ES-I3 (cell line): ENCODE measurements at regions not wholly inside any gene's neighbourhood (a gene's known extent, or its start where the extent isn't known, plus 50 kb on each side); places are given as distances from the start of the nearest gene placed in this dataset.
"Not testable (repeated sequence)": the region's sequence is repeated elsewhere in the genome, so short reads cannot be mapped to it uniquely, and the experiment has no call there.

Experiments
- H3K36me3 ChIP-seq: 2 replicates; pipeline ENCODE4 v1.6.1; 2013; ENCODE audit warnings: mild to moderate bottlenecking, low read length, control low read depth, moderate library complexity; ENCODE audit not compliant: insufficient read depth
- H3K4me1 ChIP-seq: 2 replicates; pipeline ENCODE4 v1.6.1; 2013; ENCODE audit warnings: mild to moderate bottlenecking, control low read depth, low read length; ENCODE audit not compliant: insufficient read depth
- H3K9ac ChIP-seq: 2 replicates; pipeline ENCODE4 v1.6.1; 2013; ENCODE audit warnings: low read depth, mild to moderate bottlenecking, low read length, moderate library complexity
- H3K9me3 ChIP-seq: 2 replicates; pipeline ENCODE4 v1.6.1; 2013; ENCODE audit warnings: mild to moderate bottlenecking, low read length, moderate library complexity; ENCODE audit not compliant: control insufficient read depth, insufficient read depth

GRCh38 chr5:104039871-104040270 lies 477.3 kb upstream of the NUDT12 start:
- H3K4me1 ChIP-seq, H3K36me3 ChIP-seq, H3K9ac ChIP-seq, H3K9me3 ChIP-seq: not testable (repeated sequence)

DNA sequence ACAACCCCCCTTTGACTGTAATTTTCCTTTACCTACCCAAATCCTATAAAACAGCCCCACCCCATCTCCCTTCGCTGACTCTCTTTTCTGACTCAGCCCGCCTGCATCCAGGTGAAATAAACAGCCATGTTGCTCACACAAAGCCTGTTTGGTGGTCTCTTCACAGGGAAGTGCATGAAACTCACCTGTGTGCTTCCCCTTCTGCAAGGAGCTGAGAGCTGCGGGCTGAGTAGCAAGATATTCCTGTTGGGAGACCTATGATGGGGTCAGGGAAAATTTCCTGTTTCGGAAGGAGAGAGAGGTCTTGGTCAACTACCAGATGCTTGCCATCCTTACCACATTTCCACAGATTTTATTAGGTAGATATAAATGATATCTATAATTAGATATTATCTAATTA lies 474.5 kb upstream of the NUDT12 start:
- not testable (repeated sequence) for H3K9ac ChIP-seq, H3K36me3 ChIP-seq, H3K9me3 ChIP-seq, H3K4me1 ChIP-seq

DNA sequence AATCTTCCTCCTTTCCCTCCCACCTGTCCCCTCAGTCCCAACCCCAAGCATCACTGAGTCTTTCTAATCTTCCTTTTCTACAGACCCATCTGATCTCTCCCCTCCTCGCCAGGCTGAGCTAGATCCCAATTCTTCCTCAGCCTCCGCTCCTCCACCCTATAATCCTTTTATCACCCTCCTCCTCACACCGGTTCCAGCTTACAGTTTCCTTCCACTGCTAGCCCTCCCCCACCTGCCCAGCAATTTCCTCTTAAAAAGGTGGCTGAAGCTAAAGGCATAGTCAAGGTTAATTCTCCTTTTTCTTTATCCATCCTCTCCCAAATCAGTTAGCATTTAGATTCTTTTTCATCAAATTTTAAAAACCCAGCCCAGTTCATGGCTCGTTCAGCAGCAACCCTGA lies 470.6 kb upstream of the NUDT12 start:
- not testable (repeated sequence) for H3K9ac ChIP-seq, H3K4me1 ChIP-seq, H3K9me3 ChIP-seq, H3K36me3 ChIP-seq

GRCh38 chr5:104024538-104024937 lies 461.9 kb upstream of the NUDT12 start:
- H3K4me1 ChIP-seq: no peaks in the 10 kb centered on the region
- no peak overlapping the region for H3K9ac ChIP-seq
- H3K36me3 ChIP-seq: no peaks in the 10 kb centered on the region
- H3K9me3 ChIP-seq: no peaks in the 10 kb centered on the region; the same call in none of the 2 replicates

GRCh38 chr5:104023739-104024138 lies 461.1 kb upstream of the NUDT12 start:
- Histone ChIP-seq H3K36me3 (no peaks in the 10 kb centered on the region), H3K9me3 (peaks cover 3% of the 10 kb centered on the region), H3K9ac (no peak overlapping the region), H3K4me1 (no peaks in the 10 kb centered on the region)

DNA sequence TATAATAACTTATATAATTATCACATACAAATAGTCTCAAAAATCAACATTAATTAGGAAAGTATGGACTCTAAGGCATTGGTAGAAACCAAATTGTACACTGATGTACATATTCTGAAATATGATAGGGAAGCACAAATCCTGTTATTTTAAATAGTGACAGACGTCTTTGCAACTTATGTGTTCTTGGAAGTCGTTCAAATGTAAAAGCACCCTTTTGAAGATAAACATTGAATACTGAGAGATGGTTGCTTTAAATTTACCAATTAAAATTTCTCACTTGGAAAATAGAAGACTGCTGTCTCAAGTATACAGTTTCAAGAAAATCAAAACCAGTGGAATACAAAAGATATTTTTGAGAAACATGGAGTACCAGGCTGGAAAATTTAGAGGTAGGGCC lies 457.4 kb upstream of the NUDT12 start:
- H3K9me3 ChIP-seq: peaks cover 8% of the 10 kb centered on the region
- H3K9ac ChIP-seq: no peak overlapping the region
- H3K36me3 ChIP-seq: no peaks in the 10 kb centered on the region
- H3K4me1 ChIP-seq: no peaks in the 10 kb centered on the region

DNA sequence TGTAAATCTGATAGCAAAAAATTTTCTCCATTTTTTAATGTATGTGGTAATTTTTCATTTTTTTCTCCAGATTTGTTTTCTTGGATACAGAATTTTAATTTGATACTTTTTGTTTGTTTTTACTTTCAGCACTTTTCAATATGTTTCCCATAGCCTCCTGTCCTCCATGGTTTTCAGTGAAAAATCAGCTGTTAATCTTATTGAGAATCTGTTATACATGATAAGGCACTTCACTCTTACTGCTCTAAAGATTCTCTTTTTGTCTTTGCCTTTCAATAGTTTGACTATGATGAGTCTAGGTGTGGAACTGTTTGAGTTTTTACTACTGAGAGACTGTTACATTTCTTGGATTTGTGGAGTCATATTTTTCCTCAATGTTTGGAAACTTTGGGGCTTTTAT lies 455.7 kb upstream of the NUDT12 start:
- no peak overlapping the region for H3K9ac ChIP-seq
- peaks cover 8% of the 10 kb centered on the region for H3K9me3 ChIP-seq
- no peaks in the 10 kb centered on the region for H3K36me3 ChIP-seq
- H3K4me1 ChIP-seq: no peaks in the 10 kb centered on the region

- H3K4me1 ChIP-seq: no peaks in the 10 kb centered on the region
- H3K9ac ChIP-seq: no peak overlapping the region
- H3K9me3 ChIP-seq: peaks cover 8% of the 10 kb centered on the region
- no peaks in the 10 kb centered on the region for H3K36me3 ChIP-seq
Measured at GRCh38 chr5:104016646-104017045, 454.1 kb upstream of the NUDT12 start.

DNA sequence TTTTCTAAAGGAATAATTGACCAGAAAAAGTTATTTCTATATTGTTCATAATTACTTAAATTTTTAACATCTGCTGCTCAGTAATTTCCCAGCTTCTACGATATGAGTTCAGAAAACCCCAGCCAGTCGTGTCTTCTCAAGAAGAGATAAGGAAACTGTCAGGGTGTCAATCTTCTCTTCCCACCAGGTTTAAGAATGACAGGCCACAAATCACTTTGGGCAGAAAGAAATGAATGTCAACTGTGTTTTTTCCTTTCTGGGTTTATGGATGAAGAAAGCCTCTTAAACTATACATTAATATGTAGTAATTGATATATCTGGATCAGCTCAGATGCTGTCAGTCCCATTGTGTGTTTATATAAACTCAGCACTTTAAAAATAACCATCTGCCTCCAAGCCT lies 453.2 kb upstream of the NUDT12 start:
- no peak overlapping the region for H3K9ac ChIP-seq
- no peaks in the 10 kb centered on the region for H3K4me1 ChIP-seq
- no peaks in the 10 kb centered on the region for H3K36me3 ChIP-seq
- peaks cover 8% of the 10 kb centered on the region for H3K9me3 ChIP-seq

- H3K9me3 ChIP-seq, H3K36me3 ChIP-seq, H3K4me1 ChIP-seq, H3K9ac ChIP-seq: not testable (repeated sequence)
Measured at GRCh38 chr5:104002783-104003182, 440.2 kb upstream of the NUDT12 start.

DNA sequence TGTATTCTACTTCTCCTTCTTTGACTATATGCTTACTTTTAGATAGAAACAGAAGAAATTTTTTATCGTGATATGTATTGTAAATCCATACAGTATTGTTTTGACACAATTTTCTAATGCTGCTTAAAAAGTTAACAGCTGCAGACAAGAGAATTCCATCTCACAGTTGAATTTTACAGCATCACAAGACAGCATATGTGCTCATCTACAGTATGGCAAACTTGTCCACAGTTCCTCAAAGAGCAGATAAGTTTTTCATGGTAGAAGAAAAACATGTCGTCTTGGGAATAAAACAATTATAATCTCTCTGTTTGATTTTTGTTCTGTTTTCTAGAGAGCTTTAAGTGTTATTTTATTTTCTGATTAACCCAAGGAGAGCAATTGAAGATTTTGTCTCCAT lies 438.5 kb upstream of the NUDT12 start:
- no peaks in the 10 kb centered on the region for H3K9me3 ChIP-seq
- no peaks in the 10 kb centered on the region for H3K36me3 ChIP-seq
- no peak overlapping the region for H3K9ac ChIP-seq
- H3K4me1 ChIP-seq: no peaks in the 10 kb centered on the region

DNA sequence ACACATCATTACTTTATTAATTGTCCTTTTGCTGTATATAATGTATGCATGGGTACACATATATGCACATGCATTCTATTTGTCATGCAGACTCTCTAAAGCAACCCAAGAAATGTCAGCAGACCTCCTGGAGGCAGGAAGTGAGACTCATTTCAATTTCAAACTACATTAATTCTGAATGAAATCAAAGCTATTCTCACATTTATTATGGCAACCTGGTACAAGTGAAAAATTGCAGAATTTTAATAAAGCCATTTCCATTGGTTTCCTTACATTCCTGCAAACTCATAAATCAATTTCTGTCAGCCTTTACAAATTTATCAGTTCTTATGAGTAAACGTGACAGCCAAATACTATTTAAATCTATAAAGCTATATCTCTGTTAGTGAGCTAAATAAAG lies 430.4 kb upstream of the NUDT12 start:
- H3K4me1 ChIP-seq: peaks cover 8% of the 10 kb centered on the region; the same call in 1 of the 2 replicates
- H3K36me3 ChIP-seq: no peaks in the 10 kb centered on the region
- no peak overlapping the region for H3K9ac ChIP-seq
- no peaks in the 10 kb centered on the region for H3K9me3 ChIP-seq

GRCh38 chr5:103990064-103990463 lies 427.5 kb upstream of the NUDT12 start:
- H3K36me3 ChIP-seq: no peaks in the 10 kb centered on the region
- peaks cover 8% of the 10 kb centered on the region; the same call in 1 of the 2 replicates for H3K4me1 ChIP-seq
- H3K9ac ChIP-seq: no peak overlapping the region
- no peaks in the 10 kb centered on the region for H3K9me3 ChIP-seq

- no peaks in the 10 kb centered on the region for H3K36me3 ChIP-seq
- H3K9ac ChIP-seq: no peak overlapping the region
- H3K9me3 ChIP-seq: no peaks in the 10 kb centered on the region
- H3K4me1 ChIP-seq: no peaks in the 10 kb centered on the region
Measured at GRCh38 chr5:103981592-103981991, 419.0 kb upstream of the NUDT12 start.

GRCh38 chr5:103973669-103974068 lies 411.1 kb upstream of the NUDT12 start:
- no peaks in the 10 kb centered on the region for H3K36me3 ChIP-seq
- H3K9ac ChIP-seq: no peak overlapping the region
- H3K9me3 ChIP-seq: no peaks in the 10 kb centered on the region
- H3K4me1 ChIP-seq: no peaks in the 10 kb centered on the region

- not testable (repeated sequence) for H3K36me3 ChIP-seq, H3K4me1 ChIP-seq, H3K9me3 ChIP-seq, H3K9ac ChIP-seq
Measured at GRCh38 chr5:103966295-103966694, 403.7 kb upstream of the NUDT12 start.
